B cell (primary cell): ENCODE measurements at regions not wholly inside any gene's neighbourhood (a gene's known extent, or its start where the extent isn't known, plus 50 kb on each side); places are given as distances from the start of the nearest gene placed in this dataset.

Source experiments
- ATAC-seq: fragments of 200-7000 bp; cut with Tn5 transposase; one replicate; pipeline ENCODE4 v1.10.0; 2021; ENCODE audit warnings: low read depth, mild to moderate bottlenecking, moderate number of reproducible peaks, moderate library complexity
- CTCF ChIA-PET: fragments of 350-600 bp; sonication (Branson Sonifier 250); formaldehyde crosslinking; loops from one replicate; lab custom pipeline; 2021; ENCODE audit warnings: antibody characterized with exemption, inconsistent platforms; lab: Charles Lee
- POLR2A ChIA-PET: fragments of 350-600 bp; sonication (Branson Sonifier 250); formaldehyde crosslinking; loops from one replicate; lab custom pipeline; 2021; ENCODE audit warnings: antibody characterized with exemption; lab: Charles Lee
- DNase-seq: peaks from one replicate; pipeline ENCODE4 v3.0.0; 2013
- H2AFZ ChIP-seq: 2 replicates; pipeline ENCODE4 v1.6.1; 2012; ENCODE audit warnings: mild to moderate bottlenecking, low read depth, low read length; ENCODE audit not compliant: insufficient read depth, poor library complexity, severe bottlenecking
- H3K27ac ChIP-seq, 2 donors: 1 replicate in 1 of 2; 2 replicates in 1 of 2; pipeline ENCODE4 v1.5.1; 2012 to 2013; ENCODE audit warnings: low read length in 2 of 2, mild to moderate bottlenecking in 2 of 2, moderate library complexity in 1 of 2
- H3K27me3 ChIP-seq, 4 experiments: fragments of 200-600 bp in 1 of 4; sonication (generic) in 1 of 4; replicated peaks in 1 of 4; 1 replicate in 2 of 4; 2 replicates in 2 of 4; pipeline versions ENCODE4 v1.6.1 to v1.7.0; 2013 to 2016; ENCODE audit warnings: low read length in 3 of 4, mild to moderate bottlenecking in 2 of 4, mixed read lengths in 1 of 4, moderate library complexity in 1 of 4; ENCODE audit not compliant: insufficient read depth in 4 of 4, control insufficient read depth in 3 of 4; ENCODE audit errors: control extremely low read depth in 1 of 4
- H3K36me3 ChIP-seq, 2 experiments: replicated peaks in 1 of 2; 1 replicate in 1 of 2; 2 replicates in 1 of 2; pipeline versions ENCODE4 v1.6.1 to v1.7.1; 2013; ENCODE audit warnings: low read length in 1 of 2; ENCODE audit not compliant: insufficient read depth in 2 of 2, control insufficient read depth in 1 of 2; ENCODE audit errors: control extremely low read depth in 1 of 2, extremely low read depth in 1 of 2
- H3K4me1 ChIP-seq, 2 donors: fragments of 200-600 bp in 1 of 2; sonication (generic) in 1 of 2; 1 replicate in 1 of 2; 2 replicates in 1 of 2; pipeline versions ENCODE4 v1.5.1 to v1.6.1; 2013 to 2017; ENCODE audit warnings: low read length in 2 of 2; ENCODE audit not compliant: control insufficient read depth in 2 of 2, insufficient read depth in 2 of 2
- H3K4me2 ChIP-seq: replicated peaks from 2 replicates; pipeline ENCODE3; 2012; ENCODE audit warnings: mild to moderate bottlenecking, low read depth, low read length; ENCODE audit not compliant: poor library complexity, severe bottlenecking
- H3K4me3 ChIP-seq, 5 experiments: fragments of 200-600 bp in 1 of 5; sonication (generic) in 1 of 5; 1 replicate in 3 of 5; 2 replicates in 2 of 5; pipeline versions ENCODE4 v1.5.1 to v1.7.0; 2011 to 2016; ENCODE audit warnings: low read length in 4 of 5, mild to moderate bottlenecking in 4 of 5, low read depth in 2 of 5, control low read depth in 1 of 5, moderate library complexity in 1 of 5; ENCODE audit not compliant: insufficient read depth in 1 of 5; ENCODE audit errors: control extremely low read depth in 1 of 5, extremely low read depth in 1 of 5
- H3K79me2 ChIP-seq: fragments of 200-600 bp; sonication (generic); one replicate; pipeline ENCODE4 v1.6.0; 2016; ENCODE audit warnings: low read length; ENCODE audit not compliant: control insufficient read depth, insufficient read depth
- H3K9ac ChIP-seq: fragments of 200-600 bp; sonication (generic); 2 replicates; pipeline ENCODE4 v1.6.1; 2017; ENCODE audit warnings: mild to moderate bottlenecking, low read length, moderate library complexity
- H3K9me3 ChIP-seq, 3 donors: one replicate each; pipeline versions ENCODE4 v1.6.1 to v1.7.1; 2013; ENCODE audit warnings: low read length in 2 of 3; ENCODE audit not compliant: control insufficient read depth in 2 of 3, insufficient read depth in 1 of 3; ENCODE audit errors: control extremely low read depth in 1 of 3
- H4K20me1 ChIP-seq: 2 replicates; pipeline ENCODE4 v1.6.0; 2012; ENCODE audit warnings: mild to moderate bottlenecking, low read length; ENCODE audit not compliant: insufficient read depth, control insufficient read depth, poor library complexity, severe bottlenecking
- H3K27ac Mint-ChIP-seq: one replicate; pipeline ENCODE4 v1.8.0; 2021; ENCODE audit warnings: mixed read lengths
- H3K27me3 Mint-ChIP-seq: one replicate; pipeline ENCODE4 v1.8.0; 2021; ENCODE audit warnings: mixed read lengths
- H3K4me1 Mint-ChIP-seq: one replicate; pipeline ENCODE4 v1.8.0; 2021; ENCODE audit warnings: mixed read lengths
- H3K4me3 Mint-ChIP-seq: one replicate; pipeline ENCODE4 v1.8.0; 2021; ENCODE audit warnings: mixed read lengths
- H3K9me3 Mint-ChIP-seq: one replicate; pipeline ENCODE4 v1.8.0; 2022; ENCODE audit warnings: mixed read lengths; ENCODE audit not compliant: insufficient read depth
- EZH2 ChIP-seq: IDR thresholded peaks from 2 replicates; pipeline ENCODE4 v1.6.1; 2012; ENCODE audit warnings: borderline replicate concordance, low read depth, mild to moderate bottlenecking, moderate library complexity, low read length; ENCODE audit not compliant: insufficient read depth, poor library complexity, severe bottlenecking
- WGBS: methylation state at CpG from one replicate; pipeline ENCODE4 v1.1.5; 2013; ENCODE audit warnings: missing lambda C conversion rate; ENCODE audit not compliant: insufficient coverage; 5-methylcytosine and 5-hydroxymethylcytosine counted together
- intact Hi-C: fragments of 100-400 bp; cut with micrococcal nuclease; formaldehyde crosslinking; loops from one replicate; pipeline ENCODE4 v1.10.0; 2022
- TF ChIP-seq, protein P1 (sequence below): fragments of 200-600 bp; IDR thresholded peaks from one replicate; pipeline ENCODE4 v1.8.0; 2022; ENCODE audit warnings: antibody characterized with exemption, mild to moderate bottlenecking

DNA sequence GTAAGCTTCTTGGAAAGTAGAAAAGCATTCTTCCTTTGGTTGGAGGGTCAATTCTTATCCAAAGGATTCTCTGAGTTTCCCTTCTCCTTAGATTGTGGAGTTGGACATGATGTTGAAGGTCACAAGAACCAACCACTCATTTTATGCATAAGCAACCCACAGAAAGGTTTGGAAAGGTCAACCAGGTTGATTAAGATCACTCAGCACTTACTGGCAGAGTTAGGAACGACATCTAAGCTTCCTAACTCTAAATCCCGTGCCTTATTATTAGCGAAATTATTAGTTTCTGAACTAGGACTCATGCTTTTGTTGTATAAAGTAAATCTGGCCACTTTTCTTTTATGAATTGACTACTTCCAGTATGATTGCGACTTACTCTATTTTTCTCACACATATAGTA lies 137.0 kb upstream of the MINDY3 start:
- no CpG with 5 or more reads among the region's 4 CpGs for WGBS
- intact Hi-C loops, result no loop called here
- ChIA-PET CTCF (no interaction called here), POLR2A (no interaction called here)
- TF ChIP-seq EZH2, result no peak
- TF ChIP-seq, protein P1, sequence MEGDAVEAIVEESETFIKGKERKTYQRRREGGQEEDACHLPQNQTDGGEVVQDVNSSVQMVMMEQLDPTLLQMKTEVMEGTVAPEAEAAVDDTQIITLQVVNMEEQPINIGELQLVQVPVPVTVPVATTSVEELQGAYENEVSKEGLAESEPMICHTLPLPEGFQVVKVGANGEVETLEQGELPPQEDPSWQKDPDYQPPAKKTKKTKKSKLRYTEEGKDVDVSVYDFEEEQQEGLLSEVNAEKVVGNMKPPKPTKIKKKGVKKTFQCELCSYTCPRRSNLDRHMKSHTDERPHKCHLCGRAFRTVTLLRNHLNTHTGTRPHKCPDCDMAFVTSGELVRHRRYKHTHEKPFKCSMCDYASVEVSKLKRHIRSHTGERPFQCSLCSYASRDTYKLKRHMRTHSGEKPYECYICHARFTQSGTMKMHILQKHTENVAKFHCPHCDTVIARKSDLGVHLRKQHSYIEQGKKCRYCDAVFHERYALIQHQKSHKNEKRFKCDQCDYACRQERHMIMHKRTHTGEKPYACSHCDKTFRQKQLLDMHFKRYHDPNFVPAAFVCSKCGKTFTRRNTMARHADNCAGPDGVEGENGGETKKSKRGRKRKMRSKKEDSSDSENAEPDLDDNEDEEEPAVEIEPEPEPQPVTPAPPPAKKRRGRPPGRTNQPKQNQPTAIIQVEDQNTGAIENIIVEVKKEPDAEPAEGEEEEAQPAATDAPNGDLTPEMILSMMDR, result no peak
- no peak overlapping the region for H2AFZ ChIP-seq
- H3K27ac ChIP-seq, result no peak overlapping the region
- peaks cover 0 to 4% (median 3%) of the 10 kb centered on the region in 3 donors for H3K9me3 ChIP-seq
- H3K4me1 ChIP-seq, result no peaks in the 10 kb centered on the region
- ATAC-seq (no peak), DNase-seq (no peak)
- no peaks in the 10 kb centered on the region for H3K79me2 ChIP-seq
- no peak overlapping the region for H3K4me2 ChIP-seq
- Mint-ChIP-seq H3K4me3 (no peak overlapping the region), H3K27me3 (no peaks in the 10 kb centered on the region), H3K9me3 (peaks cover 9% of the 10 kb centered on the region), H3K27ac (no peak overlapping the region), H3K4me1 (no peaks in the 10 kb centered on the region)
- H3K36me3 ChIP-seq, result no peaks in the 10 kb centered on the region
- H3K4me3 ChIP-seq, result no peak overlapping the region
- no peaks in the 10 kb centered on the region for H3K27me3 ChIP-seq
- H4K20me1 ChIP-seq, result no peaks in the 10 kb centered on the region
- H3K9ac ChIP-seq, result no peak overlapping the region

DNA sequence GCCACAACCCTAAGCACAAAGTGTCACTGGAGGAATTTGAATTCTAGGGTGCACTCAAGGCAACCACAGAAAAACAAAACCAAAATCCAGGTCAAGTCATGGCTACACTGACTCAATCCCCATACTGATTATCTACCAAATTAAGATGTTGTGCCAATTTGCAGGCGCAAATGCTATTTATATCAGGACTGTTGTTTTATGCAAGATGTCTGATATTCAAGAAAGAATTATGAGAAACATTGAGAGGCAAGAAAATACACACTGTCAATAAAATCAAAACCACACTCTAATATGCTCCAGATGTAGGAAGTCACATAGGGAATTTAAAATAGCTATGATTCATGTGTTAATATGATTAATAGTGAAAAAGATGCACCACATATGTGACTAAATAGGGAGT lies 141.3 kb upstream of the MINDY3 start:
- DNase-seq (no peak), ATAC-seq (no peak)
- Mint-ChIP-seq H3K27ac (no peak overlapping the region), H3K27me3 (no peaks in the 10 kb centered on the region), H3K4me3 (no peak overlapping the region), H3K9me3 (peaks cover 9% of the 10 kb centered on the region), H3K4me1 (no peaks in the 10 kb centered on the region)
- no peak overlapping the region for H3K4me2 ChIP-seq
- intact Hi-C loops, result no loop called here
- no peaks in the 10 kb centered on the region for H3K4me1 ChIP-seq
- H3K79me2 ChIP-seq, result no peaks in the 10 kb centered on the region
- WGBS, result no CpG with 5 or more reads among the region's 1 CpG
- TF ChIP-seq, protein P1, result no peak
- TF ChIP-seq EZH2, result no peak
- ChIA-PET POLR2A (no interaction called here), CTCF (no interaction called here)
- no peak overlapping the region for H3K4me3 ChIP-seq
- H3K9me3 ChIP-seq, result peaks cover 0 to 11% (median 0%) of the 10 kb centered on the region in 3 donors
- H3K9ac ChIP-seq, result no peak overlapping the region
- no peaks in the 10 kb centered on the region for H3K27me3 ChIP-seq
- no peaks in the 10 kb centered on the region for H3K36me3 ChIP-seq
- no peak overlapping the region for H3K27ac ChIP-seq
- H2AFZ ChIP-seq, result no peak overlapping the region
- H4K20me1 ChIP-seq, result no peaks in the 10 kb centered on the region
